ENCODE measurements at regions not wholly inside any gene's neighbourhood (a gene's known extent, or its start where the extent isn't known, plus 50 kb on each side); places are given as distances from the start of the nearest gene placed in this dataset.
"Not testable (repeated sequence)": the region's sequence is repeated elsewhere in the genome, so short reads cannot be mapped to it uniquely, and the experiment has no call there.

DNA sequence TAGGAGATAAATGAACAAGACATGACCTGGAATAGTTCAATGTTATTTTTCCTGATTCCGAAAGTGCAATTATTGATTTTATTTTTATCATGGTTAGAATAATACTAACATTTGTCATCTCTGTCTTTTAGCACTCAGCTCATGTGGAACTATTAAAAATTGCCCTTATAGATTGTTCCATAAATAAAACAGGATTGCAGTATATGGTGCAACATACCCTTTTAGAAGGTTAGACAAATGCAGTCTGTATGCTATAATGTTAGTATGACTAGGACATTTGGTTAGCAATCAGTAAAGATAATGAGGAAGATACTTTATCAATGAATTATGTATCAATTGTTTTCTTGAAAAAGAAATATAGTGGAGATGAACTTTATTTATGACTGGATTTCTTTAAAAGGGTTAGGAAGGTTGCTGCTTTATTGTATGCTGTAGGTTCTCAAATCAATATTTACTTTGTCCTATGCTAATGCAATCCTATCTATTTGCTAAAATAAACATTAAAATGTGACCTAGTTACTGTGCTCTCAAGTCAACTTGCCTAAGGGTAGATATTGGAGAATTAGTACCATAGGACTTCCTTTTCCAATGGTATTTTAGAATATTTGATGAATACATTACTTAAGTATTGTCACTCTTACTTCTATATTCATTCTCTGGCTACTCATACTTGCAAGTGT, 348.9 kb upstream of the ISL1 start:
- DNase-seq (ENCODE audit: low read depth): no peak

DNA sequence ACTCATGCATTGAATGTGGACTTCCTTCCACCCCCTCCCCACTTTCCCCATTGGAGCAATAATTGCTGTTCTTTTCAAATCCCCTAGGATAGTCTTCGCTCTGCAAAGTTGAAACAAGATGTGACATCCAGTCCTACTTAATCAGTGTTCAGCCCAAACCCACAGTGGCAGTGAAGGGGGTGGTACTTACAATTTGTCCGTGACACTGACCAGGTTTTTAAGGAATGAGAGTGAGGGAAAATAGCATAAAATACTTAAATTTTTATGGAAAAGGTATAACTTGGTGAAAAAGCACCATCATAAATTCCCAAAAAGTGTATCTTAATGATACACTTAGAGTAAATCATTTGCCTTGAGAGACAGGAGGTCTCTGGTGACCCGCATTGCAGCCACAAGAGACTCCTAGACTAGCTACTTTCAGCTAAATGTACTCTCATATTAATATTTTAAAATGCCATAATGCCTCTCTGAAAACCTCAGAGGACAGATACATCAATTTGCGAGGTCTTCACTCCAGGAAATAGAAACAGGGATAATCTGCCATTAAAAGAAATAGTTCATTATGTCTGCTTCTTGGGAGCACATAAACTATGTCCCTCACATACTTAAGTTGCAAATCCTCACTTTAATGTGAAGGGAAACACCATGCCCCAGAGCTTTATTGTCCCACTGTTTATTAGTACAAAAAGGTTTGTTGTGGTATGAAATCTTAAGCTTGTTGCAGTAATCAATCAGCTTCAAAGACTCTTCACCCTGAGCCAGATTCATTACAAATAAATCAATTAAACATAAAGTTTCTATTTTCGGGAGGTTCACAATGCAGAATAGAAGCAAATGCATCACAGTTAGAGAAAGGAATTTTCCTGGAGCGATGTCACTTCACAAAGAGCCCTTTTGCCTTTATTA, 343.6 kb upstream of the ISL1 start:
- no peak for DNase-seq (ENCODE audit: low read depth)

DNA sequence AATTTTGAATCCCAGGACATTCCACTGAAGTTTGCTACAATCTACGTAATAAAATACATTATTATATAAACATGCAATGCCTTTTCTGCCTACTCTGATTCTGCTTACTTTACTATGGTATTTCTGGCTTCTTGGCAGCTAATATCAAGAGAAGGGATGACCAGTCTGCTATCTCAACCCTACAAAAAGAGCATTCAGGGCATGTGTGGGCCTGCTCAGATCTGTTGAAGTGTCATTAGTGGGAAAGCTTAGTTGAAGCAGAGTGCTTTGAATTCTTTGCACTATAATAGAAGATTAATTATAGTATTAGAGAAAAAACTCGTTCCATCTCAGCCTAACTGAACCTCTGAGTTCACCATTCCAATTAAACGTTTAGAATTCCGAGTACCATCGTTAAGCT, 339.5 kb upstream of the ISL1 start:
- no peak for DNase-seq (ENCODE audit: low read depth)

DNA sequence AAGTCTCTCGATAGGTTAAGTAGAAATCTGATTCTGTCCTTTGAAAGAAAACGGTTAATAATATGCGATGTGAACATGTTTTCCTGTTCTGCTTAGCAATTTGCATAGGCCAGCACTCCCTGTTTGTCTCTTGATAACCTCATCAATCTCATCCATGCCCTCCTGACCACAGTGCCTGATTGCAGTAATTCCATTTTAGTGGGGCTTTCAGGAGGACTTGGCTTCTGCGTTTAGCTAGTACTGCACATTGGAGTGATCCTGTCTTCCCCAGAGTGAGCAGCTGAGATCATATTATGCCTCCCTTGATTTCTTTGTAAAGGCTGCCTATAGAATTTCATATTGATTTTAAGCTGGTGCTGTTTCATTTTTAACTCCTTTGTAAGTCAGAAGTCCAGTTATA, 335.9 kb upstream of the ISL1 start:
- no peak for DNase-seq (ENCODE audit: low read depth)

DNA sequence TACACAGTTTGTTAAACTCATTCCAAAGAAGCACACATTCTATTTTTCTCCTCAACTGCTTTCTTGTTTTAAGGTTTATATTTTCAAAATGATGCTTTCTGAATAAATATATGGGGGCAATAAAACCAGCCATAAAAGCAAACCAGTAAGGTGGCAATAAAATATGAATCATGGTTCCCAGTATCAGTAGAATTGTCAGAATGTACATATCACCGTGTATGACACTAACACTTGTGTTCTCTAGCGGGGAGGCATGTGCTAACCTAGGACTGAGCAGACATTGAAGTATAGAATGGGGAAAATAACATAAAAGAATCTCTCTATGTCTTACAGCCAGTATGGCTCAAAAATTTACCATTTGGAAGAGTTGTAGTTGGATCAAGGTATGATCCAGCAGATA, 329.9 kb upstream of the ISL1 start:
- no peak for DNase-seq (ENCODE audit: low read depth)

DNA sequence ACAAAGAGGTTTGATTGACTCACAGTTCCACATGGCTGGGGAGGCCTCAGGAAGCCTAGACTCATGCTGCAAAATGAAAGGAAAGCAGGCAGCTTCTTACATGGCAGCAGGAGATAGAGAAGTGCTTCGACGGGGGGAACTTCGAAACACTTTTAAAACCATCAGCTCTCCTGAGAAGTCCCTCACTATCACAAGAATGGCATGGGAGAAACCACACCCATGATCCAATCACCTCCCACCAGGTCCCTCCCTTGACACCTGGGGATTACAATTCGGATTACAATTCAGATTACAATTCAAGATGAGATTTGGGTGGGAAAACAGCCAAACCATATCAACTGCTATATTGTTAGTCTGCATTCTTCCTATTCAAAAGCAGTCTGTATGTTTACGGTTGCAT, 322.3 kb upstream of the ISL1 start:
- DNase-seq (ENCODE audit: low read depth): no peak

DNA sequence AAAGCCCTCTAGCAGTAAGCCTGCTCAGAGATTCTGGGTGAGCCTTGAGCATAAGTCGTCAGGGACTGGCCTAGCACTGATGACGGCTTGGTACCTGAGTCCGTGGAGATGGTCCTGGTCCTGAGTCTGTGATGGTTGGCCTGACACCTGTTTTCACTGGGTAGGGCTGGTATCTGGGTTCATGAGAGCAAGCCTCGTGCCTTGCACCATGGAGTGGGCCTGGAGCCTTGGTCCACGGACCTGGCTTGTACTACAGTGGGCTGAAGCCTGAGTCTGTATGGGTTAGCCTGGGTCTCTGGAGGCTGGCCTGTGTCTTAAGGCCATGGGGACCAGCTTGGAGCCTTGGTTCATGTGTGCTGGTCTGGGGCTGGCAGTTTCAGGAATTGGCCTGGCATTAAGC, 310.3 kb upstream of the ISL1 start:
- DNase-seq (ENCODE audit: low read depth): no peak

DNA sequence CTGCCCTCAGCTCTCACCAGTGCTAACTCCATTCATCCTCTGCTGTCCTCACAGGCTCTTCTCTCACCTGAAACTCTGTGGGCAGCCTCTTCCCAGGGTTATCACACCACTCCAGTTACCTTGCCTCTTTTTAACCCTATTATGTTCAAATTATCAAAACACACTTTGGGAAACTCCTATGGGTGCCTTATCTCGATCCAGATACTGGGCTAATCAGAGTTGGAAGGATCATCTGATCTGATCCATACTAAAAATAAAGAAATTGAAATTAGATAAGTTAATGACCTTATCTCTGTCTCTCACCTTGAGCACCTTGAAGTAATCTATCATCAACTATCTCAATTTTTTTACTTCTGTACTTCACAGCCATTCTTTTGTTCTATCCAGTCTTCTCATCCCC, 300.5 kb upstream of the ISL1 start:
- no peak for DNase-seq (ENCODE audit: low read depth)

DNA sequence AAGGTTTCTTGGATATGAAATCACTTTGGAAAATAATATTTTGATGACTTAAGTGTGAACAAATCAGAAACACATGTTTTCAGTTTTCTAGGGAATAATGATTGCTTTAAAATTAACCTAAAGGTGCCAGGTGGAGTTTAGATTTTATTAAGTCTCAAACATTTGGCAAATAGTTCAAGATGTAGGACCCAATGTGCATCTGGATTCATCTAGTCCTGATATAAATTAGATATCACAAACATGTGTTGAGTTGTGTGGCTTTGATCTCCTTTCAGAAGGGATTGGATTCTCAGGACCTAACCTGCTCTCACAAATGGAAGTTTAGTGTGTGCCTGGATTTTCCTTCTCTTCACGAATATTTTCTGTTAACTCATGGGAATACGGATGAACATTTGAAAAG, 291.4 kb upstream of the ISL1 start:
- no peak for DNase-seq (ENCODE audit: low read depth)

DNA sequence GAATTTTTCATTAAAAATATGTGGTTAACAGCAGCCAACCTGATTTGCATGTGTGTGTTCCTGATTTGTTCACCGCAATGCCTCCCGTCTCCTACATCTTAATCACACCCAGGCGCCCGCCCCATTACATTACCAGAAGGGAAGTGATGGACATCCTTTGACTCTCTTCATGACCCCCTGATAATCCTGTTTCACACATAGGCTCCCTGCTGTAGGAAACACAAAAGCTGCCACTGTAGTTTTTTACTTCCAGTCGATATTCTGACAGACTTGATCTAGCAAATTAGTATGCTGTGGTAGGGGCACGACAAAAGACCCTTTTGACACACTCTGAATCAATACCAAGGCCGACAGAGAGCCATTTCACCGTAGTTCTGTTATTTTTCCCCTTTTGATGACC, 287.8 kb upstream of the ISL1 start:
- no peak for DNase-seq (ENCODE audit: low read depth)

DNA sequence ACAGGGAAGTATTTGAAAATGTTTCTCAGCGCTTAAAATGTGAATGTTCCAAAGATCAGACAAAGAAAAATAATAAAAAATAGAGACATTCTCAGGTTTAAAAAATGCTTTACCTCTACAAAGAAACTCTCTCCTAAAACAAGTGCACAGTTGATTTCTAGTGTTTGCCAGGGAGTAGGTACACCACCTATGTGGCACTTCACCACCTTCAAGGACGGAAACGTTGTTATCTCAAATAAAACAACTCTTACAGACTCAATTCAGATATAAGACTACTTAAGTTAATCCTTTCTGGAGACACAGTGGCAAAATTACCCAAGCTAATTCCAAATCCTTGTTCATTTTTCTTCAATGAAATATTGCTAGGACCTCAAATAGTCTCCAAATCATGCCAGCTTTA, 286.4 kb upstream of the ISL1 start:
- no peak for DNase-seq (ENCODE audit: low read depth)

DNA sequence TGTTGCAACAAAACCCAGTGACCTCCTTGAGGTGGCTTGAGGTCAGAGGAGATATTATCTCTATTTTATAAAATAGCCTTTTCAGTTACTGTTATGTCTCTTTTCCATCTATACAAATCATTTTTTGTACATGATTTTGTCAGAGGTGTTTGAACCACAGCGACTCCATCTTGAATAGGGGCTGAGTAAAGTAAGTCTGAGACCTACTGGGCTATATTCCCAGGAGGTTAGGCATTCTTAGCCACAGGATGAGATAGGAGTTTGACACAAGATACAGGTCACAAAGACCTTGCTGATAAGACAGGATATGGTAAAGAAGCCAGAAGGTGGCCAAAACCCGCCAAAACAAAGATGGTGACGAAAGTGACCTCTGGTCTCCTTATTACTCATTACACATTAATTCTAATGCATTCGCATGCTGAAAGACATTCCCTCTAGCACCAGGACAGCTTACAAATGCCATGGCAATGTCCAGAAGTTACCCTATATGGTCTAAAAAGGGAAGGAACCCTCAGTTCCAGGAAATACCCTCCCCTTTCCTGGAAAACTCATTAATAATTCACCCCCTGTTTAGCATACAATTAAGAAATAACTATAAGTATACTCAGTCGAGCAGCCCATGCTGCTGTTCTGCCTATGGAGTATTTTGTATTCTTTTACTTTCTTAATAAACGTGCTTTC, 283.9 kb upstream of the ISL1 start:
- no peak for DNase-seq (ENCODE audit: low read depth)

DNA sequence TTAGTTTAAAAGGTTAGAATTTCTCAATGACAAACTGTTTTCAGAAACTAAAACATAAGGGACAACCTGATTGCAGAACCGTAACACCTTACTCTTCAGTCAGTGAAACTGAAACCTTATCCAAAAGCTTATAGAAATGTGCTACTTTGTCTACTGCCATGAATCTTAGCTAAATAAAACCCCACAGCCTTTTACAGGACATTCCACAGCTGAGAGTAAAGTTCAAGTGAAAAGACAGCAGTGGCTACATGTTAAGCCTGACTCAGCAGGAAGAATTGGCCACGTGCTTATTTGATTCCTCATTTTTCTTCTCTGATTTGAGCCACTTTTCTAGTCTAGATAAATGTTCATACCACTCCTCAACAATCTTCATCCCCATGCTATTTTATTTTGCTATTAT, 278.7 kb upstream of the ISL1 start:
- DNase-seq (ENCODE audit: low read depth): no peak

DNA sequence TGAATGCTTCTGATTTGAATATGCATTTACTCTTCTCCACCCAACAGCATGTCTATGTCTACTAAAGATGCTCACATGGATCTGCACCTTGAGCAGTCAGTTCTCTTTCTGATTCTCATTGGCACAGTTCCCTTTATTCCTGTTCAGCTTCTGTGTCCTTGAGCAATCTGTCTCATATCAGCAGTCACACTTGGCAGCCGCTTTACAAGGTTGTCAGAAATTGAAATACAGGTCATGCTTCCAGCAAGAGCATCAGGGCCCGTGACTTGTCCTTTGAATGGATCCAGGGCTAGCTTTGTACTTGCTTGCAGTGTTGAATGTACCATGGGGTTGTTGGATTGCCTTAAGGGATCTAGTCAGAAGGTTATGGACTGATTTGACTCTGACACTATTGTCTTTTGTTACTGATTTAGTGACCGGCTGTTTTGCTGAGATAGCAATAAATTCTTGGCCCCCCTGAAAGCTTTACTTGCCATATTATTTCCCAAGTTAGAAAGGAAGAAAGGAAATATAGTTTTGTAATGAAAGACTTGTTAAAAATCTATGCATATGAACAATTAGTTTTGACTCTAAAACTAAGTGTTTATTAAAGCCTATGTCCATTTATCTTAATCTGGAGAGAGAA, 273.4 kb upstream of the ISL1 start:
- no peak for DNase-seq (ENCODE audit: low read depth)

DNA sequence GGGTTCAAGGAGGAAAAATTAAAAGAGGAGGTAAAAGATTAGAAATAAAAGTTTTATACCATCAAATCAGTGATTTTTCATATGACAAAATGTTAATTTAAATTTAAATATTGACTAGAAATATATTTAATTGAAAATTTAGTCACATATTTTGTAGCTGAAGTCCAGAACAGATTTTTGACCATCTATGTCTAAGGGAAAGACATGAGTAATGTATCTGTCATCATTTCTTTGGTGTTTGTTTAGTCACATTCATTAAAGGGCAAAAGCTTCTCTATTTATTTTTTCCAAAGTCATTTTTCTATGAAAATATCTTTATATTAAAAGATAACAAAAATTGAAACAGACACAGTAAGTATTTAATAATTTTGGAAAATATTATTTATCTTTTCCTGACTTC, 252.0 kb upstream of the ISL1 start:
- no peak for DNase-seq (ENCODE audit: low read depth)

DNA sequence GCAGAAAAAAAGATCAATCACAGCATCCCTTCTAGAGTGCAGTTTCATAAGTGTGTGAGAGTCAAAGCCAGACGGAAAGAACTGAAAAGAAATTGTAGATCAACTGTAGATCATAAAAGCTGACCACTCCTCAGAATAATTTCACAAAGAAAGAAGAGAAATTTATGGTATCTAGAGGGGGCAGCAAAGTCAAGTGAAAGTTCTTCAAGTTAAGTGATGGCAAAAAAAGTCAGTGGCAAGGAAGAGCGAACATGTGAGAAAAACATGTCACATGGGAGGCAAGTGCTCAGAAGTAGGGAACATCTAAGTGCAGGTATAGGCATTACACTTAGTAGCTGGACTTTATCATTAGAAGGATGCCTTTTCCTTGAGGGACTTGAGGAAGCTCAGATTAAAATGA, 245.1 kb upstream of the ISL1 start:
- DNase-seq (ENCODE audit: low read depth): no peak

DNA sequence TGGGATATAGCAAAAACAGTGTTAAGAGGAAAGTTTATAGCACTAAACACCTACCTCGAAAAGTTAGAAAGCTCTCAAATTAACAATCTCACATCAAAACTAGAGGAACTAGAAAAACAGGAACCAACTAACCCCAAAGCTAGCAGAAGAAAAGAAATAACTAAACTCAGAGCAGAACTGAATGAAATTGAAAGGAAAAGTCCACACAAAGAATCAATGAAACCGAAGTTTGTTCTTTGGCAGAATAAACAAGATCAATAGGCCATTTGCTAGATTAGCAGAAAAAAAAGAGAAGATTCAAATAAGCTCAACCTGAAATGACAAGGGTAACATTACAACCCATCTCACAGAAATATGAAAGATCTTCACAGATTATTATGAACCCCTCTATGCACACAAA, 234.8 kb upstream of the ISL1 start:
- no peak for DNase-seq (ENCODE audit: low read depth)

DNA sequence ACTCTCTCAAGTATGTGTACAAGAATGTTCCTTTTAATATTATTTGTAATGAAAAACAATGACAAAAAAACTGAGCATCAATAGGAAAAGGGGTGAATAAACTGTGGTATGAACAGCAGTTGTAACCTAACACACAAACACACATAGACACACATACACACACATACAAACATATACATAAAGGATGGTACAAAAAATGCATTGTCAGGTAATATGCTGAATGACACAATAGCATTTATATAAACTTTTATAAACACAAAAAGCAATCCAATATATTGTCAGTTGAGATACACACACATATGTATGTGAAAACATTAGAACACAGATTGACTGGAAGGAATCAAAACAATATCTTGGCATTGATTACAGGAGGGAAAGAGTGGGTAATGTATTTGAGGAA, 227.0 kb upstream of the ISL1 start:
- DNase-seq (ENCODE audit: low read depth): no peak

DNA sequence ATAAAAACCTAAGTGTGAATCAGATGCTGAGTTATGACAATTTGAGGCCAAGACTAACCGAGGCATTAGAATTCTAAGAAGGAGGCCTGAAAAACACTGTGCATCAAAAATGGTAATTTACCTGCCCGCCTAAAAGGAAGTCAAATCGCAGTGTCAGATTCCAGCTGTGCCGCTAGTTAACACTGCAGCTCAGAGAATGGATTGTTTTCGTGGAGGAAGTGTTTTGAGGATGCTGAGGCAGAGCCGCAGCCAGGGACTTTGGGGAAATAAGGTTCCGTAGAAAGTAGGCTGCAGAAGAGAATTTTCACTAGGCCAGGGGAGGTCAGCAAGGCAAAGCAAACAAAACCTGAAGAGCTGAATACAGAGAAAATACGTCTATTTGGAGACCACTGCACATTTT, 226.4 kb upstream of the ISL1 start:
- DNase-seq (ENCODE audit: low read depth): no peak

DNA sequence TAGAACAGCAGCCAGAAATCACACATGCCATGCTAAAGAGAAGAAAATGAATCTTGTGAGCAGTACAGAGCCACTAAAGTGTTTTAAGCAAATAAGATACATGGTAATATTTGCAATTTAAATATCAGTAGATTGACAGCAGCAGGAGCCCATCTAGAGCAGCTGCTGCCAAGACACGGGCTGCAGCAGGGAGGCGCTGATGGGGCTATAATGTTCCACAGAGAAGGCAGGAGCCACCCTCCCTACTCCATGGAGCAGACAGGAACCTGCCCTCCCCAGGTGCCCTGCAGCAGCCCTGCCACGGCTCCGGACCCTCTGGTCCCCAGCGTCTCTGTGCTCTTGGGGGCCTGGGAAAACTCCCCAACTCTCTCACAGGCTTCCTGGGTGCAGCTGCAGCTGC, 224.1 kb upstream of the ISL1 start:
- no peak for DNase-seq (ENCODE audit: low read depth)

DNA sequence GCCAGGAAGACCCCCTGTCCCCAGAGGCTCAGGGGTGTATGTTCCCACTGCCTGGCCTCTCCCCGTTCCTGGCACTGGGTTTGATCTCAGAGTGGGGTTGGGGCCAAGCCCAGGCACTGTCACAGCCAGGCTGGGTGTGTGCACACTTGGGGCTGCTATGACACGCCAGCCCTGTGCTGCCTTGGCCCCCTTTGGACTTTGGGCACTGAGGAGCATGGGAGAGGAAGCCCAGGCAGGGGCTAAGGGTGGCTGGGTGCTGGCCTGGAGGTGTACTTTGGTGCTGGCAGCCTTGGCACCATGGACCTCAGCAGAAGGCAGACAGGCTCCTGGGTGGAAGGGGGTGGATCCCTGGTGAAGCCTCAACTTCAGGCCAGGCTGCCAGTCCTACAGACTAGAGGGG, 223.6 kb upstream of the ISL1 start:
- DNase-seq (ENCODE audit: low read depth): no peak

DNA sequence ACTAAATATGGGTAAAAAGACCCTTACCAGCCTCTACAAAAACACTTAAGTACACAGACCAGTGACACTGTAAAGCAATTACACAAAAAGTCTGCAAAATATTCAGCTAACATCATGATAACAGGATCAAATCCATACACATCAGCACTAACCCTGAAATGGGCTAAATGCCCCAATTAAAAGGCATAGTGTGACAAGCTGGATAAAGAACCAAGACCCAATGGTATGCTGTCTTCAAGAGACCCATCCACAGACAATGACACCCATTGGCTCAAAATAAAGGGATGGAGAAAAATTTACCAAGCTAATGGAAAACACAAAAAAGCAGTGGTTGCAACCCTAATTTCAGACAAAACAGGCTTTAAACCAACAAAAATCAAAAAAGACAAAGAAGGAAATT, 221.0 kb upstream of the ISL1 start:
- DNase-seq (ENCODE audit: low read depth): no peak

DNA sequence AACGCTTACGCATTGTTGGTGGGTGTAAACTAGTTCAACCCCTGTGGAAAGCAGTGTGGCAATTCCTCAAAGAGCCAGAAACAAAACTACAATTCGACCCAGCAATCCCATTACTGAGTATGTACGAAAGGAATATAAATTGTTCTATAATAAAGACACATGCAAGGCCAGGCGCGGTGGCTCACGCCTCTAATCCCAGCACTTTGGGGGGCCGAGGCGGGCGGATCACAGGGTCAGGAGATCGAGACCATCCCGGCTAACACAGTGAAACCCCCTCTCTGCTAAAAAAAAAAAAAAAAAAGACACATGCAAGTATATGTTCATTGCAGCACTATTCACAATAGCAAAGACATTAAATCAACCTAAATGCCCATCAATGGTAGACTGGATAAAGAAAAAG, 217.6 kb upstream of the ISL1 start:
- not testable (repeated sequence) for DNase-seq (ENCODE audit: low read depth)
